GM12878 (cell line): ENCODE measurements at regions not wholly inside any gene's neighbourhood (a gene's known extent, or its start where the extent isn't known, plus 50 kb on each side); places are given as distances from the start of the nearest gene placed in this dataset.

ENCODE experiments used
- ATAC-seq: fragments of 200-7000 bp; cut with Tn5 transposase; 3 replicates; pipeline ENCODE4 v1.9.1; 2020; ENCODE audit warnings: mild to moderate bottlenecking, moderate library complexity
- BruUV-seq: library from RNA; stranded (reverse); fragments of 400-500 nt; replicated peaks from 2 replicates; lab custom pipeline; 2021; lab: Mats Ljungman, UMichigan
- CTCF ChIA-PET: fragments of 300-600 bp; sonication (Branson Sonifier 250); formaldehyde crosslinking; extraction: SDS; loops from one replicate; lab custom pipeline; 2021; ENCODE audit warnings: inconsistent platforms; lab: Yijun Ruan, JAX
- POLR2A ChIA-PET: fragments of 350-600 bp; formaldehyde crosslinking; extraction: SDS; loops from one replicate; lab custom pipeline; 2021; ENCODE audit warnings: inconsistent platforms; lab: Charles Lee
- RAD21 ChIA-PET: fragments of 300-600 bp; sonication (Branson Sonifier 250); formaldehyde crosslinking; loops from one replicate; lab custom pipeline; 2023; ENCODE audit warnings: antibody characterized with exemption; ENCODE audit not compliant: unreplicated experiment; lab: Charles Lee
- SMC1A ChIA-PET: fragments of 300-600 bp; sonication (Branson Sonifier 250); formaldehyde crosslinking; loops from one replicate; lab custom pipeline; 2023; ENCODE audit not compliant: unreplicated experiment, uncharacterized antibody; lab: Charles Lee
- DNase-seq: peaks from one replicate; pipeline ENCODE4 v3.0.0-alpha.2; 2011; ENCODE audit warnings: low read depth, low spot score
- FAIRE-seq: peaks from 3 replicates; lab custom pipeline; 2011; peaks lifted over from hg19 to GRCh38; lab: Jason Lieb, UNC
- H2AFZ ChIP-seq: 2 replicates; pipeline ENCODE4 v1.6.0; 2011; ENCODE audit warnings: low read depth, low read length, control low read depth; ENCODE audit not compliant: control insufficient read depth
- H3K27ac ChIP-seq: 2 replicates; pipeline ENCODE4 v1.5.1; 2011; ENCODE audit warnings: control low read depth; ENCODE audit not compliant: control insufficient read depth, insufficient read depth
- H3K27me3 ChIP-seq, 2 experiments: replicated peaks in 1 of 2; 2 replicates each; pipeline versions ENCODE4 v1.6.0 to v1.6.1; 2011; ENCODE audit warnings: low read length in 1 of 2; ENCODE audit not compliant: control insufficient read depth in 2 of 2, insufficient read depth in 2 of 2
- H3K36me3 ChIP-seq, 2 experiments: 2 replicates each; pipeline ENCODE4 v1.5.1; 2011; ENCODE audit warnings: low read length in 1 of 2; ENCODE audit not compliant: control insufficient read depth in 2 of 2, insufficient read depth in 2 of 2
- H3K4me1 ChIP-seq: 2 replicates; pipeline ENCODE4 v1.6.1; 2011; ENCODE audit warnings: mild to moderate bottlenecking, low read length, moderate library complexity, mixed read lengths; ENCODE audit not compliant: control insufficient read depth, insufficient read depth
- H3K4me2 ChIP-seq: 2 replicates; pipeline ENCODE4 v1.6.0; 2011; ENCODE audit warnings: control low read depth; ENCODE audit not compliant: control insufficient read depth, insufficient read depth
- H3K4me3 ChIP-seq: fragments of 200-600 bp; sonication (generic); 2 replicates; pipeline ENCODE4 v1.5.1; 2016
- H3K79me2 ChIP-seq: 2 replicates; pipeline ENCODE4 v1.6.0; 2011; ENCODE audit warnings: low read length; ENCODE audit not compliant: control insufficient read depth, insufficient read depth
- H3K9ac ChIP-seq: 2 replicates; pipeline ENCODE4 v1.8.0; 2011; ENCODE audit warnings: low read length, control low read depth, mixed read lengths; ENCODE audit not compliant: control insufficient read depth, insufficient read depth
- H3K9me3 ChIP-seq: replicated peaks from 3 replicates; pipeline ENCODE4 v1.5.1; 2011; ENCODE audit warnings: mild to moderate bottlenecking, low read length; ENCODE audit not compliant: control insufficient read depth, insufficient read depth
- H4K20me1 ChIP-seq: 2 replicates; pipeline ENCODE4 v1.6.0; 2011; ENCODE audit not compliant: control insufficient read depth, insufficient read depth
- CBX5 ChIP-seq: sonication (generic); IDR thresholded peaks from 2 replicates; pipeline ENCODE4 v1.6.1; 2016; ENCODE audit warnings: low read depth, moderate library complexity, mild to moderate bottlenecking, inconsistent platforms
- DPF2 ChIP-seq: fragments of 450-650 bp; IDR thresholded peaks from 2 replicates; pipeline ENCODE4 v1.6.1; 2017; ENCODE audit warnings: mild to moderate bottlenecking
- FOS ChIP-seq: IDR thresholded peaks from 3 replicates; pipeline ENCODE4 v1.6.1; 2011; ENCODE audit warnings: borderline replicate concordance; ENCODE audit not compliant: insufficient read length; ENCODE audit errors: extremely low read depth
- FOXK2 ChIP-seq: fragments of 450-650 bp; IDR thresholded peaks from 2 replicates; pipeline ENCODE4 v1.6.1; 2017; ENCODE audit warnings: mild to moderate bottlenecking, moderate library complexity
- HDAC6 ChIP-seq: fragments of 200-600 bp; sonication (generic); IDR thresholded peaks from one replicate; pipeline ENCODE4 v1.8.0; 2017; ENCODE audit warnings: antibody characterized with exemption; ENCODE audit not compliant: unreplicated experiment
- MYC ChIP-seq: IDR thresholded peaks from 2 replicates; pipeline ENCODE4 v1.6.1; 2011; ENCODE audit warnings: mild to moderate bottlenecking, low read length, moderate library complexity, inconsistent platforms; ENCODE audit not compliant: insufficient read depth, insufficient replicate concordance, insufficient read length, severe bottlenecking
- RAD21 ChIP-seq: IDR thresholded peaks from 2 replicates; pipeline ENCODE4 v1.6.1; 2011; ENCODE audit warnings: mild to moderate bottlenecking, low read depth, low read length, moderate library complexity; ENCODE audit not compliant: insufficient read depth
- RBBP5 ChIP-seq: fragments of 200-600 bp; sonication (generic); conservative IDR thresholded peaks from 2 replicates; pipeline ENCODE4 v1.6.1; 2016
- RFX5 ChIP-seq: IDR thresholded peaks from 2 replicates; pipeline ENCODE4 v1.6.1; 2011; ENCODE audit warnings: low read depth, low read length, improper control_type of control experiment
- STAT3 ChIP-seq: IDR thresholded peaks from 2 replicates; pipeline ENCODE4 v1.6.1; 2011; ENCODE audit warnings: low read depth, low read length, improper control_type of control experiment
- YBX1 ChIP-seq: fragments of 450-650 bp; IDR thresholded peaks from 2 replicates; pipeline ENCODE4 v1.6.1; 2016; ENCODE audit warnings: antibody characterized with exemption
- whole genome bisulfite sequencing: methylation state at CpG from one replicate; pipeline ENCODE4 v1.1.6; 2016; ENCODE audit warnings: low lambda C conversion rate; ENCODE audit not compliant: insufficient replicate concordance, insufficient coverage; ENCODE audit errors: missing lambda C conversion rate; 5-methylcytosine and 5-hydroxymethylcytosine counted together
- in situ Hi-C: fragments of 300-500 bp; cut with MboI; formaldehyde crosslinking; loops from 9 replicates; pipeline ENCODE4 v1.14.3; 2018; ENCODE audit warnings: mixed read lengths
- intact Hi-C: fragments of 100-400 bp; cut with micrococcal nuclease; formaldehyde crosslinking; loops from one replicate; pipeline ENCODE4 v1.14.2; 2022; ENCODE audit not compliant: unreplicated experiment
- TF ChIP-seq, protein P1 (sequence below): fragments of 450-650 bp; IDR thresholded peaks from 2 replicates; pipeline ENCODE4 v1.6.1; 2017; ENCODE audit warnings: mild to moderate bottlenecking
- TF ChIP-seq, protein P2 (sequence below): fragments of 450-650 bp; IDR thresholded peaks from 2 replicates; pipeline ENCODE4 v1.6.1; 2017; ENCODE audit warnings: low read depth, mild to moderate bottlenecking, moderate library complexity
- TF ChIP-seq, protein P3 (sequence below): IDR thresholded peaks from 2 replicates; pipeline ENCODE4 v1.6.1; 2012; ENCODE audit warnings: low read depth, low read length, improper control_type of control experiment
- TF ChIP-seq, protein P4 (sequence below): IDR thresholded peaks from 2 replicates; pipeline ENCODE4 v1.6.1; 2011; ENCODE audit warnings: low read depth, mild to moderate bottlenecking, low read length, moderate library complexity, borderline replicate concordance; ENCODE audit errors: extremely low read depth
- TF ChIP-seq, protein P5 (sequence below): IDR thresholded peaks from 2 replicates; pipeline ENCODE4 v1.6.1; 2011; ENCODE audit warnings: mild to moderate bottlenecking, low read depth, low read length, moderate library complexity; ENCODE audit not compliant: insufficient replicate concordance
- TF ChIP-seq, protein P6 (sequence below): IDR thresholded peaks from 2 replicates; pipeline ENCODE4 v1.6.1; 2012; ENCODE audit warnings: low read depth, low read length, improper control_type of control experiment
- TF ChIP-seq, protein P7 (sequence below): fragments of 450-650 bp; IDR thresholded peaks from 2 replicates; pipeline ENCODE4 v1.6.1; 2014; ENCODE audit warnings: mild to moderate bottlenecking

DNA sequence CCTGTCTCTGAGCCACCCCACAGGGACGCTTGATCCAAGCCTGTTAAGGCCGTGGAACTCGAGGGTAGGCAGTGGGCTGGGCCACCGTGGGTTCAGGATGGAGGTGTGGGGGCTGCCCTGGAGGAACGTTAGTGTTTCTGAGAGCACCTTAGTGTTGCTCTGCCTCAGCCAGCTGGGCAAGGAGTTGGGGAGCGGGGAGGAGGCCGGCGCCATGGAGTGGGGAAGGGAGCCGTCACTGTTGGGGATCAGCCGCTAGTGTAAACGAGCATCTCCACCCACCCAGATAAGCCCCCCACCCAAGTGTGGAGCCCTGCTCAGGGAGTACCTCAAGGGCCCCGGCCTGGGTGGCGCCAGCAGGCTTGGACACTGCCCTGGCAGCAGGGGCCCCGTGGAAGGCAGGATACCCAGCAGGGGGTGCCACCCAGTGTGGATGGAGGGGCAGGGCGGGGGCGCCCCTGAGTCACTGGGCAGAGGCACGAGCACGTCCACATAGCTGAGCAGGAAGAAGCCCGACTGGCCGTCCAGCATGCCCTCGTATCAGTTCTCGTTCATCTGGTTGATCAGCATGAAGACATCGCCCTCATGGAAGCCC, 98.6 kb downstream of the KPNA2 start:
- Histone ChIP-seq H3K79me2 (no peaks in the 10 kb centered on the region), H3K9me3 (no peaks in the 10 kb centered on the region), H3K4me2 (no peak overlapping the region), H4K20me1 (no peaks in the 10 kb centered on the region), H3K4me3 (no peak overlapping the region), H3K9ac (no peak overlapping the region), H3K36me3 (no peaks in the 10 kb centered on the region), H3K27me3 (no peaks in the 10 kb centered on the region), H3K27ac (no peak overlapping the region), H3K4me1 (no peaks in the 10 kb centered on the region), H2AFZ (no peak overlapping the region)
- SMC1A ChIA-PET = no interaction called here
- intact Hi-C loops = no loop called here
- RAD21 ChIA-PET = no interaction called here
- POLR2A ChIA-PET = no interaction called here
- BruUV-seq = no TSS peak
- in situ Hi-C loops = no loop called here
- no peak for FAIRE-seq
- ATAC-seq = no peak
- WGBS = 53% methylated on average over 19 of the region's 23 CpGs
- no peak for DNase-seq
- CTCF ChIA-PET = no interaction called here
- no peak for TF ChIP-seq CBX5
- TF ChIP-seq, protein P1, sequence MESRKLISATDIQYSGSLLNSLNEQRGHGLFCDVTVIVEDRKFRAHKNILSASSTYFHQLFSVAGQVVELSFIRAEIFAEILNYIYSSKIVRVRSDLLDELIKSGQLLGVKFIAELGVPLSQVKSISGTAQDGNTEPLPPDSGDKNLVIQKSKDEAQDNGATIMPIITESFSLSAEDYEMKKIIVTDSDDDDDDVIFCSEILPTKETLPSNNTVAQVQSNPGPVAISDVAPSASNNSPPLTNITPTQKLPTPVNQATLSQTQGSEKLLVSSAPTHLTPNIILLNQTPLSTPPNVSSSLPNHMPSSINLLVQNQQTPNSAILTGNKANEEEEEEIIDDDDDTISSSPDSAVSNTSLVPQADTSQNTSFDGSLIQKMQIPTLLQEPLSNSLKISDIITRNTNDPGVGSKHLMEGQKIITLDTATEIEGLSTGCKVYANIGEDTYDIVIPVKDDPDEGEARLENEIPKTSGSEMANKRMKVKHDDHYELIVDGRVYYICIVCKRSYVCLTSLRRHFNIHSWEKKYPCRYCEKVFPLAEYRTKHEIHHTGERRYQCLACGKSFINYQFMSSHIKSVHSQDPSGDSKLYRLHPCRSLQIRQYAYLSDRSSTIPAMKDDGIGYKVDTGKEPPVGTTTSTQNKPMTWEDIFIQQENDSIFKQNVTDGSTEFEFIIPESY = no peak
- TF ChIP-seq, protein P2, sequence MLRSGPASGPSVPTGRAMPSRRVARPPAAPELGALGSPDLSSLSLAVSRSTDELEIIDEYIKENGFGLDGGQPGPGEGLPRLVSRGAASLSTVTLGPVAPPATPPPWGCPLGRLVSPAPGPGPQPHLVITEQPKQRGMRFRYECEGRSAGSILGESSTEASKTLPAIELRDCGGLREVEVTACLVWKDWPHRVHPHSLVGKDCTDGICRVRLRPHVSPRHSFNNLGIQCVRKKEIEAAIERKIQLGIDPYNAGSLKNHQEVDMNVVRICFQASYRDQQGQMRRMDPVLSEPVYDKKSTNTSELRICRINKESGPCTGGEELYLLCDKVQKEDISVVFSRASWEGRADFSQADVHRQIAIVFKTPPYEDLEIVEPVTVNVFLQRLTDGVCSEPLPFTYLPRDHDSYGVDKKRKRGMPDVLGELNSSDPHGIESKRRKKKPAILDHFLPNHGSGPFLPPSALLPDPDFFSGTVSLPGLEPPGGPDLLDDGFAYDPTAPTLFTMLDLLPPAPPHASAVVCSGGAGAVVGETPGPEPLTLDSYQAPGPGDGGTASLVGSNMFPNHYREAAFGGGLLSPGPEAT = no peak
- TF ChIP-seq RBBP5 = no peak
- no peak for TF ChIP-seq FOS
- no peak for TF ChIP-seq YBX1
- TF ChIP-seq, protein P3, sequence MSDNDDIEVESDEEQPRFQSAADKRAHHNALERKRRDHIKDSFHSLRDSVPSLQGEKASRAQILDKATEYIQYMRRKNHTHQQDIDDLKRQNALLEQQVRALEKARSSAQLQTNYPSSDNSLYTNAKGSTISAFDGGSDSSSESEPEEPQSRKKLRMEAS = no peak
- TF ChIP-seq RAD21 = no peak
- TF ChIP-seq MYC = no peak
- TF ChIP-seq, protein P4, sequence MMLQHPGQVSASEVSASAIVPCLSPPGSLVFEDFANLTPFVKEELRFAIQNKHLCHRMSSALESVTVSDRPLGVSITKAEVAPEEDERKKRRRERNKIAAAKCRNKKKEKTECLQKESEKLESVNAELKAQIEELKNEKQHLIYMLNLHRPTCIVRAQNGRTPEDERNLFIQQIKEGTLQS = no peak
- no peak for TF ChIP-seq HDAC6
- TF ChIP-seq, protein P5, sequence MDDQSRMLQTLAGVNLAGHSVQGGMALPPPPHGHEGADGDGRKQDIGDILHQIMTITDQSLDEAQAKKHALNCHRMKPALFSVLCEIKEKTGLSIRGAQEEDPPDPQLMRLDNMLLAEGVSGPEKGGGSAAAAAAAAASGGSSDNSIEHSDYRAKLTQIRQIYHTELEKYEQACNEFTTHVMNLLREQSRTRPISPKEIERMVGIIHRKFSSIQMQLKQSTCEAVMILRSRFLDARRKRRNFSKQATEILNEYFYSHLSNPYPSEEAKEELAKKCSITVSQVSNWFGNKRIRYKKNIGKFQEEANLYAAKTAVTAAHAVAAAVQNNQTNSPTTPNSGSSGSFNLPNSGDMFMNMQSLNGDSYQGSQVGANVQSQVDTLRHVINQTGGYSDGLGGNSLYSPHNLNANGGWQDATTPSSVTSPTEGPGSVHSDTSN = no peak
- TF ChIP-seq RFX5 = no peak
- no peak for TF ChIP-seq STAT3
- TF ChIP-seq DPF2 = no peak
- TF ChIP-seq, protein P6, sequence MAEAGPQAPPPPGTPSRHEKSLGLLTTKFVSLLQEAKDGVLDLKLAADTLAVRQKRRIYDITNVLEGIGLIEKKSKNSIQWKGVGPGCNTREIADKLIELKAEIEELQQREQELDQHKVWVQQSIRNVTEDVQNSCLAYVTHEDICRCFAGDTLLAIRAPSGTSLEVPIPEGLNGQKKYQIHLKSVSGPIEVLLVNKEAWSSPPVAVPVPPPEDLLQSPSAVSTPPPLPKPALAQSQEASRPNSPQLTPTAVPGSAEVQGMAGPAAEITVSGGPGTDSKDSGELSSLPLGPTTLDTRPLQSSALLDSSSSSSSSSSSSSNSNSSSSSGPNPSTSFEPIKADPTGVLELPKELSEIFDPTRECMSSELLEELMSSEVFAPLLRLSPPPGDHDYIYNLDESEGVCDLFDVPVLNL = no peak
- no peak for TF ChIP-seq FOXK2
- TF ChIP-seq, protein P7, sequence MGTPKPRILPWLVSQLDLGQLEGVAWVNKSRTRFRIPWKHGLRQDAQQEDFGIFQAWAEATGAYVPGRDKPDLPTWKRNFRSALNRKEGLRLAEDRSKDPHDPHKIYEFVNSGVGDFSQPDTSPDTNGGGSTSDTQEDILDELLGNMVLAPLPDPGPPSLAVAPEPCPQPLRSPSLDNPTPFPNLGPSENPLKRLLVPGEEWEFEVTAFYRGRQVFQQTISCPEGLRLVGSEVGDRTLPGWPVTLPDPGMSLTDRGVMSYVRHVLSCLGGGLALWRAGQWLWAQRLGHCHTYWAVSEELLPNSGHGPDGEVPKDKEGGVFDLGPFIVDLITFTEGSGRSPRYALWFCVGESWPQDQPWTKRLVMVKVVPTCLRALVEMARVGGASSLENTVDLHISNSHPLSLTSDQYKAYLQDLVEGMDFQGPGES = no peak
